SU-DHL-6 (cell line): ENCODE measurements at regions not wholly inside any gene's neighbourhood (a gene's known extent, or its start where the extent isn't known, plus 50 kb on each side); places are given as distances from the start of the nearest gene placed in this dataset.

Experiments
- H2AFZ ChIP-seq: fragments of 200-600 bp; sonication (generic); 2 replicates; pipeline ENCODE4 v1.6.1; 2014; ENCODE audit warnings: low read depth, mild to moderate bottlenecking, moderate library complexity, mixed read lengths, antibody characterized with exemption, low read length; ENCODE audit not compliant: severe bottlenecking
- H3F3A ChIP-seq: fragments of 200-600 bp; shearing (Covaris generic); 2 replicates; pipeline ENCODE4 v1.6.0; 2016; ENCODE audit warnings: antibody characterized with exemption, mild to moderate bottlenecking; ENCODE audit not compliant: insufficient read depth
- H3K27ac ChIP-seq: fragments of 200-600 bp; sonication (generic); 2 replicates; pipeline ENCODE4 v1.5.1; 2016; ENCODE audit warnings: low read depth, mild to moderate bottlenecking, low read length, moderate library complexity, mixed read lengths
- H3K27me3 ChIP-seq: fragments of 200-600 bp; sonication (generic), shearing (Covaris generic); 2 replicates; pipeline ENCODE4 v1.6.0; 2014; ENCODE audit warnings: mild to moderate bottlenecking, low read length
- H3K36me3 ChIP-seq: fragments of 200-600 bp; sonication (generic); 2 replicates; pipeline ENCODE4 v1.6.1; 2014; ENCODE audit warnings: mild to moderate bottlenecking, low read length, mixed read lengths
- H3K4me2 ChIP-seq: fragments of 300-600, 200-600 bp; shearing (Covaris generic), sonication (generic); 2 replicates; pipeline ENCODE4 v1.6.0; 2014; ENCODE audit warnings: low read length, low read depth, mild to moderate bottlenecking; ENCODE audit not compliant: poor library complexity, severe bottlenecking
- H3K4me3 ChIP-seq: fragments of 200-600 bp; sonication (generic); 2 replicates; pipeline ENCODE4 v1.5.1; 2014; ENCODE audit warnings: antibody characterized with exemption, low read length, mild to moderate bottlenecking, mixed read lengths; ENCODE audit not compliant: insufficient read depth, poor library complexity, severe bottlenecking
- H3K79me2 ChIP-seq: fragments of 200-600 bp; sonication (generic); 2 replicates; pipeline ENCODE4 v1.6.1; 2014; ENCODE audit warnings: mild to moderate bottlenecking, low read length, moderate library complexity; ENCODE audit not compliant: insufficient read depth
- H3K9ac ChIP-seq: fragments of 200-600 bp; sonication (generic); 2 replicates; pipeline ENCODE4 v1.7.0; 2014; ENCODE audit warnings: mild to moderate bottlenecking, low read length
- H3K9me2 ChIP-seq: fragments of 200-600 bp; sonication (generic); replicated peaks from 2 replicates; pipeline ENCODE4 v1.6.1; 2014; ENCODE audit warnings: low read length; ENCODE audit not compliant: insufficient read depth
- H3K9me3 ChIP-seq: fragments of 200-600 bp; sonication (generic); 2 replicates; pipeline ENCODE4 v1.6.1; 2014; ENCODE audit warnings: low read length, mixed read lengths; ENCODE audit not compliant: insufficient read depth
- H4K20me1 ChIP-seq: fragments of 200-600 bp; sonication (generic); 2 replicates; pipeline ENCODE4 v1.6.1; 2014; ENCODE audit warnings: low read depth, mild to moderate bottlenecking, antibody characterized with exemption, low read length, moderate library complexity, mixed read lengths
- CTCF ChIP-seq: fragments of 200-600 bp; sonication (generic); IDR thresholded peaks from one replicate; pipeline ENCODE4 v1.5.1; 2017; ENCODE audit warnings: antibody characterized with exemption, mild to moderate bottlenecking, low read length, moderate library complexity; ENCODE audit not compliant: insufficient read depth, poor library complexity, severe bottlenecking
- EZH2phosphoT487 ChIP-seq: fragments of 200-600 bp; sonication (generic), shearing (Covaris generic); conservative IDR thresholded peaks from 2 replicates; pipeline ENCODE4 v1.6.1; 2018; ENCODE audit warnings: mild to moderate bottlenecking, antibody characterized with exemption, low read length, moderate library complexity, mixed read lengths

GRCh38 chr13:48780713-48781341 lies 127.1 kb downstream of the CYSLTR2 start:
- no peak overlapping the region for H3K4me3 ChIP-seq
- H3K36me3 ChIP-seq: no peaks in the 10 kb centered on the region
- H3K9me2 ChIP-seq: no peaks in the 10 kb centered on the region
- no peak overlapping the region for H3K27ac ChIP-seq
- TF ChIP-seq CTCF (no peak), EZH2phosphoT487 (no peak)
- no peaks in the 10 kb centered on the region for H3K27me3 ChIP-seq
- H4K20me1 ChIP-seq: no peaks in the 10 kb centered on the region
- H2AFZ ChIP-seq: no peak overlapping the region
- H3K9ac ChIP-seq: no peak overlapping the region
- no peaks in the 10 kb centered on the region for H3K79me2 ChIP-seq
- no peaks in the 10 kb centered on the region for H3F3A ChIP-seq
- H3K9me3 ChIP-seq: peaks cover 4% of the 10 kb centered on the region; the same call in 1 of the 2 replicates
- H3K4me2 ChIP-seq: no peak overlapping the region

- Histone ChIP-seq H3K27me3 (no peaks in the 10 kb centered on the region), H3K79me2 (no peaks in the 10 kb centered on the region), H2AFZ (no peak overlapping the region), H3K9me3 (peaks cover 4% of the 10 kb centered on the region; the same call in 1 of the 2 replicates), H3K27ac (no peak overlapping the region), H3K4me2 (no peak overlapping the region), H3K36me3 (no peaks in the 10 kb centered on the region), H4K20me1 (no peaks in the 10 kb centered on the region), H3F3A (no peaks in the 10 kb centered on the region), H3K9me2 (no peaks in the 10 kb centered on the region), H3K4me3 (no peak overlapping the region), H3K9ac (no peak overlapping the region)
- TF ChIP-seq EZH2phosphoT487: no peak
- TF ChIP-seq CTCF: no peak
These were observed 128.7 kb downstream of the CYSLTR2 start for GRCh38 chr13:48782429-48782840.

GRCh38 chr13:48783181-48783630 lies 129.5 kb downstream of the CYSLTR2 start:
- H3K9me3 ChIP-seq: peaks cover 4% of the 10 kb centered on the region; the same call in 1 of the 2 replicates
- H3K27me3 ChIP-seq: no peaks in the 10 kb centered on the region
- no peak overlapping the region for H3K9ac ChIP-seq
- H3F3A ChIP-seq: no peaks in the 10 kb centered on the region
- H3K36me3 ChIP-seq: no peaks in the 10 kb centered on the region
- H2AFZ ChIP-seq: no peak overlapping the region
- TF ChIP-seq CTCF: no peak
- no peak for TF ChIP-seq EZH2phosphoT487
- H3K4me2 ChIP-seq: no peak overlapping the region
- H3K9me2 ChIP-seq: no peaks in the 10 kb centered on the region
- no peaks in the 10 kb centered on the region for H4K20me1 ChIP-seq
- H3K4me3 ChIP-seq: no peak overlapping the region
- no peaks in the 10 kb centered on the region for H3K79me2 ChIP-seq
- no peak overlapping the region for H3K27ac ChIP-seq
